Testis (tissue), 2 donors: ENCODE measurements at regions not wholly inside any gene's neighbourhood (a gene's known extent, or its start where the extent isn't known, plus 50 kb on each side); places are given as distances from the start of the nearest gene placed in this dataset.

Experiments used
- POLR2A ChIP-seq: fragments of 450-650 bp; IDR thresholded peaks from one replicate; pipeline ENCODE4 v1.6.1; 2017; ENCODE audit warnings: antibody characterized with exemption, mild to moderate bottlenecking, moderate library complexity
- TF ChIP-seq, protein P1 (sequence below), 3 experiments: fragments of 450-650 bp in 2 of 3; fragments of 200-600 bp in 1 of 3; sonication (generic) in 1 of 3; IDR thresholded peaks; one replicate each; pipeline ENCODE4 v1.5.1; 2016 to 2019; ENCODE audit warnings: antibody characterized with exemption in 3 of 3, mild to moderate bottlenecking in 2 of 3, moderate library complexity in 1 of 3

DNA sequence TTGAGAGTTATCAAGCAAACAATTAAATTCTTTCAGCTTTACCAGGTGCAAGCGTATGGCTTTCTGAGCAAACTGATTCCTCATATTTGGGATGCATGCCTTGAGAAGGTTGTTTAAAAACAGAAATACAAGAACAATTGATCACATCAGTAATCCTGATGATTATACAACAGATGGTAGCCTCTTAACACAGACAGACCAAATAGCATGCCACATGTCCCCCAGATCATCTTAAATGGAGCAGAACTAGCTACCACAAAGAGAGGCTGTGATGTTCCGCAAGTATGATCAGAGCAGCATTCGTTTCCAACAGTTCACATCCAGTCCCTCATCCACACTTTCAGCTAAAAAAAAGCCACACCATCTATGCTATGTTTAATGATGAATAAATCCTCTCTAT is 246.2 kb upstream of the NRSN1 start:
- no peak for TF ChIP-seq POLR2A
- TF ChIP-seq, protein P1, sequence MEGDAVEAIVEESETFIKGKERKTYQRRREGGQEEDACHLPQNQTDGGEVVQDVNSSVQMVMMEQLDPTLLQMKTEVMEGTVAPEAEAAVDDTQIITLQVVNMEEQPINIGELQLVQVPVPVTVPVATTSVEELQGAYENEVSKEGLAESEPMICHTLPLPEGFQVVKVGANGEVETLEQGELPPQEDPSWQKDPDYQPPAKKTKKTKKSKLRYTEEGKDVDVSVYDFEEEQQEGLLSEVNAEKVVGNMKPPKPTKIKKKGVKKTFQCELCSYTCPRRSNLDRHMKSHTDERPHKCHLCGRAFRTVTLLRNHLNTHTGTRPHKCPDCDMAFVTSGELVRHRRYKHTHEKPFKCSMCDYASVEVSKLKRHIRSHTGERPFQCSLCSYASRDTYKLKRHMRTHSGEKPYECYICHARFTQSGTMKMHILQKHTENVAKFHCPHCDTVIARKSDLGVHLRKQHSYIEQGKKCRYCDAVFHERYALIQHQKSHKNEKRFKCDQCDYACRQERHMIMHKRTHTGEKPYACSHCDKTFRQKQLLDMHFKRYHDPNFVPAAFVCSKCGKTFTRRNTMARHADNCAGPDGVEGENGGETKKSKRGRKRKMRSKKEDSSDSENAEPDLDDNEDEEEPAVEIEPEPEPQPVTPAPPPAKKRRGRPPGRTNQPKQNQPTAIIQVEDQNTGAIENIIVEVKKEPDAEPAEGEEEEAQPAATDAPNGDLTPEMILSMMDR (IDR thresholded peaks at IDR 0.05), result no peak
